ENCODE measurements at regions not wholly inside any gene's neighbourhood (a gene's known extent, or its start where the extent isn't known, plus 50 kb on each side); places are given as distances from the start of the nearest gene placed in this dataset.

DNA sequence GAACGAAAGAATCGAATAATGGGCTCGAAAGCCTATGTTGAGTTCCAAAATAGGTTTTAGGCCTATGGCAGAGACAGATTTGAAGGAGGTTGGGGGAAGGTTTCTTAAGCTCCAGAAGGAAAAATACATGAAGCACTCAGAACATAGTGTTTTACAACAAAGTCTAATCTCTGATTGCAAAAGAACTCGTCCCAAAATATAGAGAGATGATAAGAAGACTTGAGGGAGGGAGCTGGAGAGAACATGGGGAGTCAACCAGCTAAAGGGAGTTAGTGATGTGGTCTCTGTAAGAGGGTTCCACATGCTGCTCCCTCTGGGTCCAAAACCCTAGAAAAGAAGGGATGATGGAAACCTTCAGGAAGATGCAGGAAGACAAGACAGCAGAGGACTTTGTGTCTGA is 54.8 kb upstream of the DAAM1 start:
- ChIA-PET CTCF (interaction anchor here (1.4 kb wide), 1 partner anchor 310 kb away, joined by 9 read pairs; no protein-coding TSS in a partner anchor), POLR2A (no interaction called here), RAD21 (ENCODE audit: low non-redundant PET in 1 of 2, low total read pairs in 2 of 2, uncharacterized antibody in 2 of 2, unreplicated experiment in 2 of 2) (interaction anchor here in 1 of 2 experiments (1.6 kb wide), 1 partner anchor 310 kb away, joined by 3 read pairs; no protein-coding TSS in a partner anchor)
- H3K9me2 ChIP-seq (ENCODE audit: insufficient read depth): no peaks in the 10 kb centered on the region
- H4K20me1 ChIP-seq (ENCODE audit: insufficient read depth): no peaks in the 10 kb centered on the region
- no peak for ATAC-seq
- no peaks in the 10 kb centered on the region for H3K9me3 ChIP-seq (ENCODE audit: control insufficient read depth in 1 of 2, insufficient read depth in 1 of 2, low read depth in 1 of 2, low read length in 2 of 2)
- TF ChIP-seq YY1 (IDR thresholded peaks at IDR 0.05; ENCODE audit: extremely low read depth, insufficient replicate concordance, low read depth, low read length): no peak
- TF ChIP-seq ELF1 (IDR thresholded peaks at IDR 0.05; ENCODE audit: borderline replicate concordance, low read depth): no peak
- no peak for TF ChIP-seq REST (IDR thresholded peaks at IDR 0.05; ENCODE audit: low read depth)
- TF ChIP-seq POLR2A (IDR thresholded peaks at IDR 0.05; ENCODE audit: borderline replicate concordance, extremely low read depth, insufficient read depth, insufficient read length): no peak
- TF ChIP-seq JUND (IDR thresholded peaks at IDR 0.05): no peak
- TF ChIP-seq FOSL1 (IDR thresholded peaks at IDR 0.05; ENCODE audit: low read depth): no peak
- no peak for TF ChIP-seq ZBTB33 (IDR thresholded peaks at IDR 0.05; ENCODE audit: extremely low read depth, insufficient replicate concordance, low read length)
- TF ChIP-seq, protein P1, sequence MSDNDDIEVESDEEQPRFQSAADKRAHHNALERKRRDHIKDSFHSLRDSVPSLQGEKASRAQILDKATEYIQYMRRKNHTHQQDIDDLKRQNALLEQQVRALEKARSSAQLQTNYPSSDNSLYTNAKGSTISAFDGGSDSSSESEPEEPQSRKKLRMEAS (IDR thresholded peaks at IDR 0.05): no peak
- no peak for TF ChIP-seq SP1 (IDR thresholded peaks at IDR 0.05; ENCODE audit: low read depth)
- TF ChIP-seq CEBPB (IDR thresholded peaks at IDR 0.05; ENCODE audit: low read depth): no peak
- no peak for TF ChIP-seq ZNF274 (IDR thresholded peaks at IDR 0.05; ENCODE audit: low read depth, low read length)
- no peak for TF ChIP-seq CTCF (IDR thresholded peaks at IDR 0.05 in 2 of 3, conservative IDR thresholded peaks at IDR 0.05 in 1 of 3; ENCODE audit: borderline replicate concordance in 1 of 3, insufficient read depth in 1 of 3, low read depth in 2 of 3, low read length in 2 of 3)
- no peak for TF ChIP-seq POLR2AphosphoS5 (IDR thresholded peaks at IDR 0.05; ENCODE audit: low read depth, low read length)
- intact Hi-C loops (cut with micrococcal nuclease): no loop called here
- DNase-seq (ENCODE audit: low read depth, low spot score): no peak
- H3K79me2 ChIP-seq (ENCODE audit: insufficient read depth, low read length): no peaks in the 10 kb centered on the region
- no peaks in the 10 kb centered on the region for H3K36me3 ChIP-seq (ENCODE audit: control insufficient read depth in 1 of 2, insufficient read depth in 2 of 2, low read length in 2 of 2)
- H3K9ac ChIP-seq (ENCODE audit: low read length): no peak overlapping the region
- H3K4me2 ChIP-seq (ENCODE audit: low read length): no peak overlapping the region
- no peaks in the 10 kb centered on the region for H3K27me3 ChIP-seq (ENCODE audit: insufficient read depth, low read length)
- no TSS peak for BruUV-seq (replicated peaks)
- H3K4me3 ChIP-seq (replicated peaks in 1 of 2; ENCODE audit: low read depth in 1 of 2, low read length in 2 of 2): no peak overlapping the region
- no peaks in the 10 kb centered on the region for H3K4me1 ChIP-seq (ENCODE audit: control insufficient read depth in 1 of 2, insufficient read depth in 2 of 2, low read length in 2 of 2)
- H2AFZ ChIP-seq (ENCODE audit: low read depth, low read length, poor library complexity, severe bottlenecking): no peak overlapping the region
- no peak overlapping the region for H3K27ac ChIP-seq (ENCODE audit: low read depth, low read length)
